ENCODE measurements at regions not wholly inside any gene's neighbourhood (a gene's known extent, or its start where the extent isn't known, plus 50 kb on each side); places are given as distances from the start of the nearest gene placed in this dataset.
"Not testable (repeated sequence)": the region's sequence is repeated elsewhere in the genome, so short reads cannot be mapped to it uniquely, and the experiment has no call there.

DNA sequence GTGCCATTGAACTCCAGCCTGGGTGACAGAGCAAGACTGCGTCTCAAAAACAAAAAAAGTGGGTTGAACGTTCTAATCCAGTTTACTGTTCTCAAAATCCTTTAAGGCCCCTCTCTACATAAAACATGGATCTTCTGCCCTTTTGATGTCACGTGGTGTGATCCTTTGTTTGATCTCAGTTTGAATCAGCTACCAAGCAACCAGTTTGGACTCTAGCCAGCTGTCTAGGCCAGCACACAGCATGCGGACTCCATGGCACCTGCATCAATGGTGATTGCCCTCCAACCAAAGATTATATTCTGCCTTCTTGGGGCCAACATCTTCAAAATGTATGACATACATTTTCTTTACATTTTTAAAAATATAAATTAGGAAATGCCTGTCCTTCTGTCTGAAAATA lies 365.4 kb downstream of the NDFIP2 start:
- Histone ChIP-seq H3K4me3 (ENCODE audit: low read depth, low read length) (no peak overlapping the region), H3K27me3 (ENCODE audit: control insufficient read depth, insufficient read depth, low read length) (no peaks in the 10 kb centered on the region), H3K36me3 (ENCODE audit: control insufficient read depth, insufficient read depth, low read length) (no peaks in the 10 kb centered on the region)
- no peak for DNase-seq (ENCODE audit: low read depth)
- TF ChIP-seq, protein P1, sequence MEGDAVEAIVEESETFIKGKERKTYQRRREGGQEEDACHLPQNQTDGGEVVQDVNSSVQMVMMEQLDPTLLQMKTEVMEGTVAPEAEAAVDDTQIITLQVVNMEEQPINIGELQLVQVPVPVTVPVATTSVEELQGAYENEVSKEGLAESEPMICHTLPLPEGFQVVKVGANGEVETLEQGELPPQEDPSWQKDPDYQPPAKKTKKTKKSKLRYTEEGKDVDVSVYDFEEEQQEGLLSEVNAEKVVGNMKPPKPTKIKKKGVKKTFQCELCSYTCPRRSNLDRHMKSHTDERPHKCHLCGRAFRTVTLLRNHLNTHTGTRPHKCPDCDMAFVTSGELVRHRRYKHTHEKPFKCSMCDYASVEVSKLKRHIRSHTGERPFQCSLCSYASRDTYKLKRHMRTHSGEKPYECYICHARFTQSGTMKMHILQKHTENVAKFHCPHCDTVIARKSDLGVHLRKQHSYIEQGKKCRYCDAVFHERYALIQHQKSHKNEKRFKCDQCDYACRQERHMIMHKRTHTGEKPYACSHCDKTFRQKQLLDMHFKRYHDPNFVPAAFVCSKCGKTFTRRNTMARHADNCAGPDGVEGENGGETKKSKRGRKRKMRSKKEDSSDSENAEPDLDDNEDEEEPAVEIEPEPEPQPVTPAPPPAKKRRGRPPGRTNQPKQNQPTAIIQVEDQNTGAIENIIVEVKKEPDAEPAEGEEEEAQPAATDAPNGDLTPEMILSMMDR (IDR thresholded peaks at IDR 0.05; ENCODE audit: insufficient read depth, low read length, poor library complexity, severe bottlenecking): no peak

DNA sequence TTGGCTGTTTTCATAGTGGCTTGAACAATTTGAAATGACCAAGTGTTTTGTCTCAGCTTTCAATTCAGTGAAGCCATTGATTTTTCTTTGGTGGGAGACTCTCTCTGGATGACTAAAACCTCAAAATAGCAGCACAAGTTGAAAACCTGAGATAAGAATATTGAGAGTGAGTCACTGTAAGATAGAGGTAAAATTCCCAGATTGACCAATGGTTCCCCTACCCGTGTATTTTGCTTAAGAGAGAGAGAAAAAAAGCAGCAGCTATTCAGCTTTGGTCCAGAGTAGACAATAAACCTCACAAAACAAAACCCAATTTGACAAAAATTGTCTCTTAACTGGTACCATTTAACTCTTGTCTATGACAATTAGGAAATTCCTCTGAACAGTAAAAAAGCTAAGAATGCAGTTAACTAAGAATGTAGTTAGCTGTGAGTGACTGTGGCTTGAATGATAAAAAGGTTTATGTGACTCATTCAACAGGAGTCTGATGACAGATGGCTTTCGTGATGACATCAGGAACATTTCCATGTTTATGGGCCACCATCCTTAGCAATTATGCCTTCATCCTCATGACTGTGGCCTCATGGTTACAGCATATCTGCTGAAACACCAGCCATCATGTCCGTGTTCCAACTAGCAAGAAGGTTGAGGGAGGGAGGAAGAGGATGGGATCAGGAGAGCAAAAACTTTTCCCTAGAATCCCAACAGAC lies 356.9 kb downstream of the NDFIP2 start:
- TF ChIP-seq, protein P1 (IDR thresholded peaks at IDR 0.05; ENCODE audit: insufficient read depth, low read length, poor library complexity, severe bottlenecking): no peak
- Histone ChIP-seq H3K27me3 (ENCODE audit: control insufficient read depth, insufficient read depth, low read length) (no peaks in the 10 kb centered on the region), H3K4me3 (ENCODE audit: low read depth, low read length) (no peak overlapping the region), H3K36me3 (ENCODE audit: control insufficient read depth, insufficient read depth, low read length) (no peaks in the 10 kb centered on the region)
- peak; percentile 39 for DNase-seq (ENCODE audit: low read depth)

- H3K36me3 ChIP-seq (ENCODE audit: control insufficient read depth, insufficient read depth, low read length); H3K4me3 ChIP-seq (ENCODE audit: low read depth, low read length); DNase-seq (ENCODE audit: low read depth); H3K27me3 ChIP-seq (ENCODE audit: control insufficient read depth, insufficient read depth, low read length): not testable (repeated sequence)
These were observed 355.2 kb downstream of the NDFIP2 start for GRCh38 chr13:79836121-79836520.

- no peak overlapping the region for H3K4me3 ChIP-seq (ENCODE audit: low read depth, low read length)
- no peaks in the 10 kb centered on the region for H3K36me3 ChIP-seq (ENCODE audit: control insufficient read depth, insufficient read depth, low read length)
- H3K27me3 ChIP-seq (ENCODE audit: control insufficient read depth, insufficient read depth, low read length): no peaks in the 10 kb centered on the region
- TF ChIP-seq, protein P1 (IDR thresholded peaks at IDR 0.05; ENCODE audit: insufficient read depth, low read length, poor library complexity, severe bottlenecking): no peak
- no peak for DNase-seq (ENCODE audit: low read depth)
These were observed 353.9 kb downstream of the NDFIP2 start for GRCh38 chr13:79834876-79835275.

- no peak for DNase-seq (ENCODE audit: low read depth)
- Histone ChIP-seq H3K4me3 (ENCODE audit: low read depth, low read length) (no peak overlapping the region), H3K27me3 (ENCODE audit: control insufficient read depth, insufficient read depth, low read length) (no peaks in the 10 kb centered on the region), H3K36me3 (ENCODE audit: control insufficient read depth, insufficient read depth, low read length) (no peaks in the 10 kb centered on the region)
- TF ChIP-seq, protein P1 (IDR thresholded peaks at IDR 0.05; ENCODE audit: insufficient read depth, low read length, poor library complexity, severe bottlenecking): no peak
These were observed 353.0 kb downstream of the NDFIP2 start for GRCh38 chr13:79833991-79834390.

- no peaks in the 10 kb centered on the region for H3K36me3 ChIP-seq (ENCODE audit: control insufficient read depth, insufficient read depth, low read length)
- H3K27me3 ChIP-seq (ENCODE audit: control insufficient read depth, insufficient read depth, low read length): no peaks in the 10 kb centered on the region
- TF ChIP-seq, protein P1 (IDR thresholded peaks at IDR 0.05; ENCODE audit: insufficient read depth, low read length, poor library complexity, severe bottlenecking): no peak
- no peak for DNase-seq (ENCODE audit: low read depth)
- no peak overlapping the region for H3K4me3 ChIP-seq (ENCODE audit: low read depth, low read length)
These were observed 350.6 kb downstream of the NDFIP2 start for GRCh38 chr13:79831556-79831955.
